BE2C (cell line): ENCODE measurements at regions not wholly inside any gene's neighbourhood (a gene's known extent, or its start where the extent isn't known, plus 50 kb on each side); places are given as distances from the start of the nearest gene placed in this dataset.

ENCODE experiments used
- DNase-seq: peaks from one replicate; pipeline ENCODE4 v3.0.0-alpha.2; 2020
- H3K27me3 ChIP-seq: fragments of 250-450 bp; sonication (Bioruptor Pico); 2 replicates; pipeline ENCODE4 v1.5.1; 2020; ENCODE audit warnings: mild to moderate bottlenecking
- H3K36me3 ChIP-seq: fragments of 250-450 bp; sonication (Bioruptor Pico); 2 replicates; pipeline ENCODE4 v1.5.1; 2020; ENCODE audit warnings: mild to moderate bottlenecking
- H3K4me1 ChIP-seq: fragments of 250-450 bp; sonication (Bioruptor Pico); 2 replicates; pipeline ENCODE4 v1.5.1; 2020
- H3K4me3 ChIP-seq: 2 replicates; pipeline ENCODE4 v1.5.1; 2011; ENCODE audit warnings: low read depth, low read length
- H3K9me3 ChIP-seq: fragments of 250-450 bp; sonication (Bioruptor Pico); 2 replicates; pipeline ENCODE4 v1.5.1; 2020
- CTCF ChIP-seq: IDR thresholded peaks from 2 replicates; pipeline ENCODE4 v1.5.1; 2012; ENCODE audit warnings: mild to moderate bottlenecking, low read depth, low read length

- H3K36me3 ChIP-seq: no peaks in the 10 kb centered on the region
- no peak for TF ChIP-seq CTCF
- no peaks in the 10 kb centered on the region for H3K27me3 ChIP-seq
- no peak overlapping the region for H3K4me3 ChIP-seq
- no peaks in the 10 kb centered on the region for H3K9me3 ChIP-seq
- DNase-seq: no peak
- H3K4me1 ChIP-seq: no peaks in the 10 kb centered on the region
Measured at GRCh38 chr14:71333705-71334104, 426.4 kb downstream of the PCNX1 start.

DNA sequence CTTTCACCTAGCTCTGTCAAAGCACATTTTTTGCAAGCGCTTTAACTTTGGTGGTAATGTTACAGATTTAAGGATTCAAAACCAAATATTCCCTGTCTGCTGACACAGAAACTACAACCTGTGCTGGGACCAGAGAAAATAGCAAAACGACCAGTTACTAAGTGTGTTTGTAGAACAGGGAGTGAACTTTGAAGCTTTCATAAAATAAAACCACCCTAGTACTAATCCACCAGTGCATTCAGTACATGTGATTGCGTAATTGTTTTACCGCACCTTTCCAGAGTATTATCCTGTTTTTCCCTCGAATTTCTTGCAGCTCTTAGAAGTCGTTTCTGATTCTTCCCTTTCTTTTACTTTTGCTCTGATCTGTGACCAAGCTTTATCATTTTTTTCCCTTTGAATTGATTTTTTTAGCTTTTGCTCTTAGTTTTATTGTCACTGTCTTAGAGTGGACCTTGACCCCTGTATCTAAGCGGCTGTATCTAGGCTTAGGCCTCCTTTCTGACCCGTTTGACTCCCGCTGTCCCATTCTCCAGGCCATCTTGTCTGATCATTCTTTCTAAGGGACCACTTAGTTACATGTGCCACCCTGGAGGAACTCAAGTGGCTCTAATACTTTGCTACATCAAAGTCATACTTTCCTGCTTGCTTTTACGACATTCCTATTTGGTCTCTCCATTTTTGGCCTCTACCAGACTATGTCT is 429.4 kb downstream of the PCNX1 start:
- H3K9me3 ChIP-seq: no peaks in the 10 kb centered on the region
- peaks cover 5% of the 10 kb centered on the region; the same call in 1 of the 2 replicates for H3K4me1 ChIP-seq
- H3K4me3 ChIP-seq: no peak overlapping the region
- no peak for TF ChIP-seq CTCF
- DNase-seq: no peak
- no peaks in the 10 kb centered on the region for H3K36me3 ChIP-seq
- H3K27me3 ChIP-seq: no peaks in the 10 kb centered on the region

DNA sequence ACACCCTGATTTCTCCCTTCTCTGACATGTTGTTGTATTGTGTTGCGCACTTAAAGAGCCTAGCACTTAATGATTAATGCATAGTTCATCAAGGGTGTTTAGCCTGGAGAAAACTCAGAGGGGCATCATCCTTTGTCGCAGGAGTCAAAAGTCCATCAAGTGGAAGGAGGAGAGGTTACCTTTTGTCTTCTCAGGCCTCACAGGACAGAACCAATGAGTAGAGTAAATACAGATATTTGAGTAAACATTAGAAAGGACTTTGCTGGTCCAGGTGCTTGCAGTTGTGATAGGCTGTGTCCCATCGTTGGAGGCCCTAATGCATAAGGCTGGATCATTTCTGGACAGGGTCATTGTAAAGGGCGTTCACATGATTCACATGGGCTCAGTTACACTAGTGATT is 430.9 kb downstream of the PCNX1 start:
- H3K36me3 ChIP-seq: no peaks in the 10 kb centered on the region
- no peak for DNase-seq
- TF ChIP-seq CTCF: no peak
- H3K27me3 ChIP-seq: no peaks in the 10 kb centered on the region
- H3K4me3 ChIP-seq: no peak overlapping the region
- H3K4me1 ChIP-seq: peaks cover 5% of the 10 kb centered on the region; the same call in 1 of the 2 replicates
- H3K9me3 ChIP-seq: no peaks in the 10 kb centered on the region

- Histone ChIP-seq H3K27me3 (no peaks in the 10 kb centered on the region), H3K9me3 (no peaks in the 10 kb centered on the region), H3K36me3 (no peaks in the 10 kb centered on the region), H3K4me3 (no peak overlapping the region), H3K4me1 (peaks cover 5% of the 10 kb centered on the region; the same call in 1 of the 2 replicates)
- TF ChIP-seq CTCF: no peak
- no peak for DNase-seq
Measured at GRCh38 chr14:71339650-71340415, 432.6 kb downstream of the PCNX1 start.

- Histone ChIP-seq H3K27me3 (no peaks in the 10 kb centered on the region), H3K36me3 (no peaks in the 10 kb centered on the region), H3K4me3 (no peak overlapping the region), H3K9me3 (no peaks in the 10 kb centered on the region), H3K4me1 (peaks cover 5% of the 10 kb centered on the region; the same call in 1 of the 2 replicates)
- no peak for TF ChIP-seq CTCF
- DNase-seq: no peak
Measured at GRCh38 chr14:71341156-71341555, 433.9 kb downstream of the PCNX1 start.

DNA sequence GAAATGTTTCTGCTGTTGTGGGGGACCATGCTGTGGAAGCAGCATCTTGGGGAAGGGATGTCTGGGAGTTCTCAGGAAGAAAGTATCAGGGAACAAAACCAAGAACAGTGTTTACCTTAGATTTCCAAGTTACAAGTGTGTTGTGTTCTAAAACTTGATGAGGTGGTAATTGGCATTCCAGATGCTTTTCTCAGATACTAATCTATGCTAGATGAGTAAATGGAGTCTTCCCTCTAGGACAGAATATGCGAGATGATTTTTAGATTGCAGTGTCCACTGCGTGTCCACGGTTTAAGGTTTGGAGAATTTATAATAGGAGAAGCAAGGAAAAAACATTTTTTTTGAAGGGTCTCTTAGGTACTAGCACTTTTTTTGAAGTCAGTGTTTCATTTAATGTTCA is 436.5 kb downstream of the PCNX1 start:
- Histone ChIP-seq H3K4me1 (peaks cover 5% of the 10 kb centered on the region; the same call in 1 of the 2 replicates), H3K9me3 (no peaks in the 10 kb centered on the region), H3K36me3 (no peaks in the 10 kb centered on the region), H3K4me3 (no peak overlapping the region), H3K27me3 (no peaks in the 10 kb centered on the region)
- no peak for TF ChIP-seq CTCF
- DNase-seq: no peak
